NAMALWA (cell line): ENCODE measurements at regions not wholly inside any gene's neighbourhood (a gene's known extent, or its start where the extent isn't known, plus 50 kb on each side); places are given as distances from the start of the nearest gene placed in this dataset.
"Not testable (repeated sequence)": the region's sequence is repeated elsewhere in the genome, so short reads cannot be mapped to it uniquely, and the experiment has no call there.

Source experiments
- DNase-seq: peaks from one replicate; pipeline ENCODE4 v3.0.0-alpha.2; 2015; ENCODE audit warnings: low spot score

DNA sequence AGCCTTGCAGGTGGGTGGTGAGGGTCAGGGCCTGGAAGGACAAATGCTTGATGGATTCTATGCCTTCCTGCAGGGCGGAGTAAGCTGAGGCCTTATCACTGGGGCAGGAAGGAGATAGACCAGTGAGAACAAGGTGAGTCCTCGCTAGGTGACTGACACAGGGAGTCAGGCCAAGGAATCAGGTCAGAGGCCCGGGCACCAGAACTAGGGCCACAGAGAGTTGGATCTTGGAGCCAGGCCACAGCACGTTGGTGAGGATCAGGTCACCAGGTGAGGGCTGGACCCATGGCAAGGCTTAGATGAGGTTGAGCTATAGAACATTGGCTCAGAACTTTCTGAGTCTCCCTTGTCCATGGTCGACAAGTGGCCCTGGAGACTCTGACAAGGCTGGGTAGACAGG lies 328.2 kb downstream of the FOXO1 start:
- DNase-seq = no peak

DNA sequence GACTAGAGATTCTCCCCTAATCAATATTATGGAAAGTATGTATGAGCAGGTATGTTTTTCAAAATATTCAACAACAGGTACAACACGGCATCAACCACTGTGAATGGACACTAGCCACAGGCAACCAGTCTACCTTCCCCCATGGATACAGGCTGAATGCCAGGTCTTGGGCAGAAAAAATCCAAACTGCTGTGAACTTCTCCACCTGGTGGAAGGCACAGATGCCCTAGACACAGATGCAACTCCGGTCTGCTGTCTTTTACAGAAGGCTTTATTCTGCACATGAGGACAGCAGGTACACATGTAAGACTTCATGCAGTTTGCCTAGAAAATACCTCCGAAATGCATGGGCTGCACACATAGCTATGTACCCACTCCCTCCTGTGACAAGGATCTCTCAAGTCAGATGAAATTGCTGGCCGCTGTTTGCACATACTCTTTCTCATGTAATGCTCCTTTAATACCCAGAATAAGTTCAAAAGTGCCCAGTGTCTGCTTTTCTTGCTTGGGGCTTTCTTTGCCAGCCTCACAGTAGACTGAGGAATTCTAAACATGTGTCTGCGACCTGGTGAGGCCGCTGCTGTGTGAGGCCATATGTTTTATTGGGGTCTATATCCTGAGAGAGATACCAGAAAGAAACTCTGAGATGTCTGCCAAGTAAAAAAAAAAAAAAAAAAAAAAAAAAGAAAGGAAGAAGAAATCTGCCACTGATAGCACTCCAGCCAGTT lies 325.9 kb downstream of the FOXO1 start:
- DNase-seq = no peak

DNA sequence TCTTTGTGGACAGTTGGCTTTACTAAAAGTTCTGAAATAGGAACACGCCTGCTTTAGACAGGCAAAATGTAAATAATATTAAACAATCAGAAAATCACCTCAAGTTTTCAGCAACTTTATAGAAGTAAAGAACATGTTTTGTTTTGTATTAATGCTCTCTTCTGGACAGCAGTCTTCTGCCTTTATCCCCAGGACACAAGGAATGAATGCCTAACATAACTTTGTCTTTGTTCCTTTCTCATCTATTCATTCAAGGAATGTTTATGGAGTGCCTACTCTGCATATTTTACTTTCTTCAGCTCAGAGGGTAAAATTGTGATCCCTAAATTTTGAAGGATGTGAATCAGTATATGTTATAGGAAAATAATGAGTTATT lies 325.4 kb downstream of the FOXO1 start:
- DNase-seq = no peak

DNA sequence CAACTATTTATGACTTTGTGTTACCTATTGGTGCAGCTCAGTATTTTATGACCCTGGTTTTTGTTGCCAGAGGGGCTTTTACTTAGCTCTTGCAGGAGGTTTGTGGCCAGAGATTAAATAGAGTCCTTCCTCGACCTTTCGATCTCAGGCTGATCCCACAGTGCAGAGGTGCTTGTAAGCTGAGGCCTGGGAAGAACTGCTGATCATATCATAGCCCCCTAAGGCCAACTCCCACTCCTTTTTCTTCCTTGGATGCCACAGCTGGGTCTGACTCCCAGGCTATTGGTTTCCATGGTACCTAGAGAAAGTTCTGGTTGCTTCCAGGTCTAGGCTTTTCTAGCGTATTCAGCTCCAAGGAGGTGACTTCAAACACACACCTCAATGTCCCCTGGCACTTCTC lies 324.9 kb downstream of the FOXO1 start:
- DNase-seq = no peak

DNA sequence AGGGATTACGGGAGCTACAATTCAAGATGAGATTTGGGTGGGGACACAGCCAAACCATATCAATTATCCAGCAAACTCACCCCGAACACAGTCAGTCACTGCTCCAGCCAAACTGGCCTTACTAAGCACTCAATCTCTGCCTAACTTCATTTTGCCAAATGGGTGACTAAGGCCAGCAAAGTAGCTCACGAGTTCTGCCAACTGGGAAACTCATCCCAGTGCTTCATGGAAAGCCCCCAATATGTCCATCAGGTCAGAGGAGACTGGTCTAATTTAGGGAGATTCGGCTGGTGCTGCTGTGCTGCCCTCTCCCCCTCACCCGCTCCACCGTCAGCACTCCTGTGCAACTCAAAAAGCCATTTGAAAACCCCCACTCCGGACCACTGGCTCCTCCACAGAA lies 324.0 kb downstream of the FOXO1 start:
- DNase-seq = no peak

DNA sequence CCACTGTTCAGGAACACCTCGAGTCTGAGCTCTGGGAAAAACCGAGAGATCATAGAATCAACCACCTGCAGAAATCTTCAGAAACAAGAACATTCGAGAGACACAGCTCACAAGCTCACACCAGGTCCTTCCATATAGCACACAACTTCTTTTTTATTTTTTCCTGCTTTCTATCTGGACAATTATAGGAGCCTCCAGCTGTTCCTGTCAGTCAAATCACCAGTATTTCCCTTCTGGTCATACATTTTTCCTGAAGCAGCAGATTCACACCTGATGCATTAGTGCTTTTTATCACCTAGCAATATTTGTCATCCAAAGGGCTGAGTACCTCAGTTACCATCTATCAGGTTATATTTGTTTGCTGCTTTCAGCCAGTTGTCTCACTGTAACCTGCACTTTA lies 323.5 kb downstream of the FOXO1 start:
- DNase-seq = no peak

DNA sequence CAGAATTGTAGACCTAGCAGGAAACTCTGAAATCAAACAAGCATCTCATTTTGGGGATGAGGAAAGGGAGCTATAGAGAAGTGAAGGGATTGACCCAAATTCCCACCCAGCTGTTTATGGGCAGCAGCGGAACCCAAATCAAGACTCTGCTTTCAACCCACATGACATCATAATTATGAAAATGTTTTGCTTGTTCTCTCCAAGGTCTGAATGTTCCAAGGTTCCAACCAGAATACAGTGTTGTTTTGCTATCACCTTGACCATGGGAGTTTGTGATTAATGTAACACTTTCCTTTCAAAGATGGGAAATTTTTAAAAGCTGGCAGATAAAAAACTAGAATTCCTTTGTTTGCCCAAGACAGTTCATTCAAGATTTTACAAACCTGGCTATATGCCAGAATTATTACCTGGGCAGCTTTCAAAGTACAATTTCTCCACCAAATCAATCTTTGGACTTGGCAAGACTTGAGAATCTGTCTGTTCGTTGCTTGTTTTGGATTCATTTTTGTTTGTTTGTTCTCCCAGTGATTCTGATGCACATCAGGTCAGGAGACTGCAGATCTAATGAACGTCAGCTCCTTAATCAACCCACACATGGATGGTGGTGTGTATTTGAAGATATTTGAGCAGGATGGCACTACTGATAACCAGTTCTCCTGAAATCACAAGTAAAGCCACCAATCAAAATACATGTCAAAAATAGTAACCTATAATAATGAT lies 322.7 kb downstream of the FOXO1 start:
- no peak for DNase-seq

DNA sequence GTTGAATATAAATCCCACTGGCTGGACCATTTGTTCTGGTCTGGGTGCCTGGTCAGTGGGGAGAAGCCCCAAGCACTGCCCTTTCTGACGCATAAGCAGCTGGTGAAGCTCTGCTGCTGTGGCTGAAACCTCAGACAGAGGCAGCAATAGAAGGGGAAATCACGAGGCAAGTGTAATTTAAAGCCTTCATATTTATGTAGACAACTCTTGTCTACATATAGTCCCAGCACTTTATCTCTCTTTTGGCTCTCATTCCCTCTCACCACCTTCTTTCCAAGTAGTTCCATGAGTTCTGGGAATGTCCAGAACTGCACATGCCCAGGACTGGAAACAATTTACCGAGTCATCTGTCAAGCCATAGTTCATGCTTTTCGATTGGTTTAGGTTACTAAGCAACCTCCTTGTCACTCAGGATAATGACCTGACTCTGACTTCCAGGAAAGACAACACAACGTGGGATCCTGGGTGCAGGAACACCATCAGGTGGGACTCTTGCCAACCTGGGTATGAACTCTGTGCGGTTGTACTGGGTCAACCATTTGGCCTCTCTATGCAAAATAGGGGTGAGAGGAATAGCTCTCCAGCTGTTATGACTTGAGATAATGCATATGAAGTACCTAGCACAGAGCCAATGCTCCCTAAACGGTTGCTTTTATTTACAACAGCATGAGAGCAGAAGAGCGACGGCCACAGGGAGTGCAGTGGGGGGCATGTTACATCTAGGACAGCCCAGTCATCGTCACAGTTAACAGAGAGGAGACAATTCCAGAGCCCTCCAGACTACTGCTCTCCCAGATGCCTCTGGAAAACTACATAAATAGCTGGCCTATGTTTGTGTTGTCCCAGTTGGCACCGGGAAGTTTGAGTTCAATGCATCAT lies 321.9 kb downstream of the FOXO1 start:
- no peak for DNase-seq

DNA sequence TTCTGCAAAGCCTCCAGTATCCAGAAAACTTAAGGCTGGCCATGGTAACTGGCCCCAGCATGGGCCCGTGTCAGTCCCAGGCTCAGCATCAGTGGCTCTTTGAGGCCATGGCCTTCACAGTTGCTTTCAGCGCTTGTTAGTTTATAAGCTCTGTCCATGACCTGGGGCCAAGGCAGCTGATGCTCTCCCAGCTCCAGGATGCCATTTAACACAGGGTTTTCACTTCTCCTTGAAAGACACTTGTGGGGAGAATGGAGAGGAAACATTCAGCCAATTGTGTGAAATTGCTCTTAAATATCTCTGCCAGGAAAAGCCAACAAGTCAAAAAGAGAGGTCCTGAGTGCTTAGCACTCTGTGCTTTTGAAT lies 321.3 kb downstream of the FOXO1 start:
- no peak for DNase-seq

DNA sequence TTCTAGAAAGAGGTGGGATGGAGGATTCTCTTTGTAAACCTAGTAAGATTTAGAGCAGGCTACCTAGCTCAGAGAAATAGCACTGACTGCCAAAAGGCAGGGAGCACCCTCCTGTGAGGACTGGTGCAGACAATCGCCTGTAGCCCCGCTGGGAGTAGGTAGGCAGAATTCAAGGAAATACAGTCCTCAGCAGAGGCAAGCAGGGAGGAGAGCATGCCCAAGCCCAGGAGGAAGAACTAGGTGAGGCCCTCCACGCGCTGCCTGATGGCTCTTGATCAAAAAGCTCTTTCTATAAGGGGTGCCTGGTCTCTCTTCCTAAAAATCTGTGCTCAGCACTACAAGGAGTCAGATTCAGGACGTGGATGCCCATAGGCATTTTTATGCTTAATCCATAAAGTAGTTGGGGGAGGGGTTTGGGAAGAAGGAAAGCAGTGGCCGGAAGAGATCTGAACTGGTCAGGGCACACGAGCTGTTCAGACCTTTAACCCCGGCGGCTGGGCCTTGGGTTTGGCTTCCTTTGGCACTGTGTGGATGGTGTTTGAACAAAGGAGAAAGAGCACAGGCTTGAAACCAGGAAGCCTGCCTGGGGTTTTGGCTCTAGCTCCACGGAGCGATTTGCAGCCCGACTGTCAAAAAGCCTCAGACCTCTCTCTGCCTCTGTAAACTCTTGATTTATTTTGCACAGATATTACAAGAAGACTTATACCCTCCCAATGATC lies 320.6 kb downstream of the FOXO1 start:
- DNase-seq = no peak

DNA sequence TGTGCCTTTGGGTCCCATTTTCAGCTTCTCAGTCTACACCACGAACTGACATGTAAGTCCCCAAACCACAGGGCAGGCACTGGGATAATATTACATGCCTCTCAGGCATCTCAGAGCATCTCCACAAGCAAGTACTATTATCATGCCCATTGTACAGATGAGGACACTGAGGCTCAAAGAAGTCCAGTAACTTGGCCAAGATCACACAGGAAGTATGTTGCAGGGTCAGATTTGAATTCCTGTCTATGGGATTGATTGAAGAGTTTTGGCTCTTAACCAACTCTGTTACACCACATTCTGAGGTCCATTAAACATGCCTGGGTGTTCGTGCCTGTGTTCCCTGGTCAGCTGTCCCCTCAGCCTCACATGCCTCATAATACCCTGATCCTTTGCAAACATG lies 319.8 kb downstream of the FOXO1 start:
- DNase-seq = no peak

DNA sequence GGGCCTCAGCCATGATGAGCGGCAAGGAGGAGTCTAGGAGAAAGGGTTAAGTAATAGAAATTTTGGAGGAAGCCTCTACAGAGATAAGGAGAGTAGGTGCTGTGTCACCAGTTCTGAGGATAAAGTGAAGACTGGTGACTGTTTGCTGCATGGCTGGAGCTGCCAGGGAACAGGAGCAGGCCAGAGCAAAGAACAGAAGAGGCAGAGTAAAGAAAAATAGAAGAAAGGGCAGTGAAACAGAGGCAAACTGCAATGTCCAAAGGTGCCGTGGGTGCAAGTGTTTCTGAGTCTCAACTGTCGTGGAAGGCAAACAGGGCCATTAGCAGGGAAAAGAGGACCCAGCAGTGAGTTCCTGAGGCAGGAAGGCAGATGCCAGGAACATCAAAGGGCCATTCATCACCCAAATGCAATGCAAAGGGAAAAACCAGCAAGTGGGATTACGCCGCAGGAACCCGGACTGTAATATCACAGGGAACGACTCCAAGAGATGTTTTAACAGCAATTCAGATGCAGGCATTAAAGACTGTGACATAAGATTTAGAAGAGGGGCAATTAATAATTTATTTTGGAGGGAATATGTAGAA lies 318.3 kb downstream of the FOXO1 start:
- DNase-seq = no peak

DNA sequence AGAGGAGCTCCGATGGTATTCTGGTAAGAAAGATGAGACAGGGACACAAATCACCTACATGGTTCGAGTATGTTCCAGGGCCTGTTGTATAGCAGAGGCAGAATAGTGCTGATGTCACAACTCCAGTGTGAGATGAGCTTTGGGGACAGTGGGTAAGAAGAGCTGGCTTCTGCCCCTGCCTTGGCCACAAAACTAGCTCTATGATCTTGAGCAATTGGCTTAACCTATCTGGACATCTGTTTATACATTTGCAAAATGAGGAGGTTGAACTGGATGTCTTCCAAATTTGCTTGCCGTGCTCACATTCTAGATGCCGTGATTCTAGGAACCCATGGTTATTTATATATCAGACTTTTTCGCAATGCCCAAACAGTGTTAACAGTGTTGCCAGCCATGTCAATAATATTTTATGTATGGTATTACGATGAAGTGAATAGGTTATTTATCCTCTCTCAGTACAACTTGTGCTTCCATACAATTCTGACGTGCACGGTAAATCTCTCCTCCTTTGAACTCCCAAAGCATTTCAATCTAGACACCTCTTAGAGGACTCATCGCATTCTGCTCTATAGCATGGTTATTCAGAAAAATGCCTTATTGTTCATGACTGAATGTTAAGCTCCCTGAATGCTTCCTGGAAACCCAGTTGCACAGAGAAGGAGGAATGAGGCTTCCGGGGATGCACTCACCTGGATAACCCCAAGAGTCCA lies 316.0 kb downstream of the FOXO1 start:
- no peak for DNase-seq

DNA sequence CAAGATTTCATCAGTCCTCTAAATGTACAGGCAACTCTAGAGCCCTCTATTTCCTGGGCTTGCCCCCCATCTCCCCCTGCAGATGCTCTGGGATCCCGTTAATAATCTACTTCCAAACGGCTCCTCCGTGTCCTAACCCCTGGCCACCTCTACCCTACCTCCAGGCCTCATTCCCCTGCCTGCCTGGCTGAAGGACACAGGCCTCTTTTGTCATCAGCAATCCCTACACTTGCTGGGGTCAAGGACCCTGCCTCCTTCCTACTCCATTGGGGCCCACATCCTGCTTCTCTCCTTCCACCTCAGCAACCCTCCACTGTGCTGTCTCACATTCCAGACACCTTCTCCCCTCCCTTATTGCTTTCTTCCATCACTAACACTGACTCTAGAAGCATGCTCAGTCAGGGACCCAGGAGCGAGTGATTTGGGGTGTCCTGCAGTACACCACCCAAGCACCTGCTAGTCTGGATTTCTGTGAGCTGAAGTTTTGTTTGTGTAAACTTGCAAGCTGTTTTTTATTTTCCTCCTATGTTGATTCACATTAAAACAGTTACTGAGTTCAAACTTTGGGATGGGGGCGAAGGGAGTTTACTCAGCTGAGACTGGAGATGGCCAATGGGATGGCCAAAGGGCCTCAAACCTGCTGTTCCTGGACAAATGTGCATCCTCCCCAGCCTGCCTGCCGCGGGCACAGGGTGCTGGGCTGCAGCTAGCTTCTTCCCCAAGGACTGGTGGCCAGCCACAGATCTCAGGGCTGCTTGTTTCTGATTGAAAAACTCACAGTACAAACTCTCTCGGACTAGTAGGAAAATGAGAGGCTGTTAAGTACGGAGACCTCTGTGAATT lies 314.7 kb downstream of the FOXO1 start:
- DNase-seq = no peak

DNA sequence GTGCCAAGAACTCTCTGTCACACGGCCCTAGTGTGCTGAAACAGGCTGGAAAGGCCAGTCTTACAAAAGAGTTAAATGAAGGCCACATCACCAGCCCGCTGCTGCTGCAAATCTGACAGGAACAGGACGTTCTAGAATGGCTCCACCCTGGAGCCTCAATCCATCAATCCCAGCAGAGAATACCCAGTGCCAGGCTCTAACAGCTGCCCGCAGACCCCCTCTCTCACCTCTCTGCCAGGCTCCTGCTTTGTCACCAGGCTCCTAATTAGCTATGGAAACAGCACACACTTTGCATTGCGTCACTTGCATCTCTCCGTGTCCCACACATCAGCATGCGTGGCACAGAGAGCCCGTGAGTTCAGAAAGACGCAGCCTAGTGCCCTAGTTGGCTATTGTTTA lies 314.1 kb downstream of the FOXO1 start:
- no peak for DNase-seq

DNA sequence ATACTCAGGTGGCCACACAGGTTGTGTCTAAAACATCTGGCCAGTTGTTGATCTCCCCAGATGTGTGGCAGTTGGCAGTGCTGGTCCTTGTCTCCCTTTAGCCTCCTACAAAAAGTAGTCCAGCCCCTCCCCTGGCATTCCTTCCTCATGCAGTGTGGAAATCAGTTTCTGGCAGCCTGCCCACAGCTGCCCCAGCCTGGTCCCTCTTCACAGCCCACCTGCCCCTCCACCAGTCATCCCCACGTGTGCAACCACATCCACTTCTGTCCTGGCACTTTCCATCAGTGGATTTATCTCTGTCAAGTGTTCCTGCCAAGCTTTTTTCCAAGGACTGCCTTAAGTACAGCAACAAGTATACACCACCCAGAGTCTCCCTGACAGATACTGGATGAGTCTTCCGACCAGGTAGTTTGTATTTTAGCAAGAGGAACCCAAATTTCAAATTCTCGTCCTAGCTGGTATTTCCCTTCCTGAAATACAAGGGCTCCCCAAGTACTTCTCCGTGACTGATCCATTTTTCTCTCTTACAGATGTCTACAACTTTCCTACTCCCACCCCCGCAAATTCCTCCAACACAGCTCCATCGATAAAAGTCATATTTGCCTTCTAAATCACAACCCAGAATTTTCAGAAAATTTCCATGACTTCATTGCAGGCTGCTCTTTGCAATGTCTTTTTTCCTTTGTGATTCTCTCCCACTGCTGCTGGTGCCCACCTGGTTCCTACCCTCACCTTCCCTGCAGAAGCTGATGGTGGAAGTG lies 313.5 kb downstream of the FOXO1 start:
- no peak for DNase-seq

DNA sequence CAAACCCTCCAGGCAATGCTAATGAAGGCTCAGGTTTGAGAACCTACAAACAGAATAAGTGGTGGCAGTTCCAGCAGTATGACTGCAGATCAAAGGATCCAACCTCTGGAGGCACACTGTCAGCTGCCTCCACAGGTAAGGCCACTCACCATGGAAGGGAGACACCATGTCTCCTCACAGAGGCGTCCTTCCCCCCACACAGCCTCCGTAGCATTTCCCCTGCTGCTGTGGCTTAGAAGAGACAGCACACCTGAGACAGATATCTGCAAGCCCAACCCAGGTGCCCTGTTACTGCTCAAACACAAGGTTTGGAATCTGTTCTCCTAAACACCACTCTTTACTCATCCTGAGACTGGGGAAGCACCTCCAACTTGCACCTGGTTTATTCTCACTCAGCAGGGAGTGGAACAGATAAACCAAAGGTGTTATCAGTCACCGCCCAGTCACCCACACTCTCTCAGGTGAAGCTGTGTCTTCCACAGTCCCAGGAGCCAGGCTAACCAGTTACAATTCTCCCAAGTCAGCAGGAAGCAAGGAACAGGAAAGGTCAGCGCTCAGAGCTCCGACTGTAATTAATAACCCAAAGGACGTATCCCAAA lies 311.2 kb downstream of the FOXO1 start:
- no peak for DNase-seq

DNA sequence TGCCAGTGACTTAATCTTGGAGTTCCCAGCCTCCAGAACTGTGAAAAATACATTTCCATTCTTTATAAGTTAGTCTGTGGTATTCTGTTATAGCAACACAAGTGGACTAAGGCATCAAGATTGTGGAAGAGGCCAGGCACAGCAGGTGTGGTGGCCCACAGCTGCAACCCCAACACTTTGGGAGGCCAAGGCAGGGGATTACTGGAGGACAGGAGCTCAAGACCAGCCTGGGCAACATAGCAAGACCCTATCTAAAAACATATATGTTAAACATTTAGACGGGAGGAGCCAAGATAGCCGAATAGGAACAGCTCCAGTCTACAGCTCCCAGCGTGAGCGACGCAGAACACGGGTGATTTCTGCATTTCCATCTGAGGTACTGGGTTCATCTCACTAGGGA lies 310.4 kb downstream of the FOXO1 start:
- DNase-seq = no peak

DNA sequence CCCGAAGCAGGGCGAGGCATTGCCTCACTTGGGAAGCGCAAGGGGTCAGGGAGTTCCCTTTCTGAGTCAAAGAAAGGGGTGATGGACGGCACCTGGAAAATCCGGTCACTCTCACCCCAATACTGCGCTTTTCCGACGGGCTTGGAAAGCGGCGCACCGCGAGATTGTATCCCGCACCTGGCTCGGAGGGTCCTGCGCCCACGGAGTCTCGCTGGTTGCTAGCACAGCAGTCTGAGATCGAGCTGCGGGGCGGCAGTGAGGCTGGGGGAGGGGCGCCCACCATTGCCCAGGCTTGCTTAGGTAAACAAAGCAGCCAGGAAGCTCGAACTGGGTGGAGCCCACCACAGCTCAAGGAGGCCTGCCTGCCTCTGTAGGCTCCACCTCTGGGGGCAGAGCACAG lies 310.0 kb downstream of the FOXO1 start:
- not testable (repeated sequence) for DNase-seq
